ENCODE measurements at regions not wholly inside any gene's neighbourhood (a gene's known extent, or its start where the extent isn't known, plus 50 kb on each side); places are given as distances from the start of the nearest gene placed in this dataset.

GRCh38 chr2:118557016-118557415, 290.4 kb downstream of the EN1 start:
- DNase-seq: no peak

- no peak for DNase-seq
These were observed 292.8 kb downstream of the EN1 start for GRCh38 chr2:118554616-118555015.

GRCh38 chr2:118549503-118549902, 297.9 kb downstream of the EN1 start:
- no peak for DNase-seq

GRCh38 chr2:118548880-118549488, 298.5 kb downstream of the EN1 start:
- no peak for DNase-seq

GRCh38 chr2:118539290-118539689, 308.2 kb downstream of the EN1 start:
- DNase-seq: peak; percentile 25

- DNase-seq: no peak
These were observed 311.1 kb downstream of the EN1 start for GRCh38 chr2:118536306-118536705.

GRCh38 chr2:118535818-118536212, 311.6 kb downstream of the EN1 start:
- DNase-seq: no peak

GRCh38 chr2:118535171-118535817, 312.2 kb downstream of the EN1 start:
- DNase-seq: no peak

GRCh38 chr2:118530976-118531375, 316.5 kb downstream of the EN1 start:
- DNase-seq: peak; percentile 2

GRCh38 chr2:118529908-118530599, 317.4 kb downstream of the EN1 start:
- DNase-seq: no peak

GRCh38 chr2:118527571-118527970, 319.9 kb downstream of the EN1 start:
- no peak for DNase-seq

- DNase-seq: no peak
These were observed 322.1 kb downstream of the EN1 start for GRCh38 chr2:118525346-118525745.

GRCh38 chr2:118524911-118525310, 322.5 kb downstream of the EN1 start:
- no peak for DNase-seq

GRCh38 chr2:118523761-118524160, 323.7 kb downstream of the EN1 start:
- DNase-seq: no peak

- DNase-seq: no peak
These were observed 325.5 kb downstream of the EN1 start for GRCh38 chr2:118521960-118522359.

GRCh38 chr2:118521272-118521671, 326.2 kb downstream of the EN1 start:
- no peak for DNase-seq

- DNase-seq: no peak
These were observed 327.2 kb downstream of the EN1 start for GRCh38 chr2:118520246-118520645.

- DNase-seq: no peak
These were observed 327.9 kb downstream of the EN1 start for GRCh38 chr2:118519511-118519910.

- DNase-seq: no peak
These were observed 336.6 kb downstream of the EN1 start for GRCh38 chr2:118510807-118511206.

GRCh38 chr2:118509319-118510004, 338.0 kb downstream of the EN1 start:
- no peak for DNase-seq

- no peak for DNase-seq
These were observed 339.2 kb downstream of the EN1 start for GRCh38 chr2:118508282-118508681.

- no peak for DNase-seq
These were observed 342.0 kb downstream of the EN1 start for GRCh38 chr2:118505436-118505835.

- DNase-seq: no peak
These were observed 345.3 kb downstream of the EN1 start for GRCh38 chr2:118502106-118502505.

GRCh38 chr2:118498943-118499342, 348.5 kb downstream of the EN1 start:
- DNase-seq: no peak

Data from EL (cell line).